CD14-positive monocyte (primary cell): ENCODE measurements at regions not wholly inside any gene's neighbourhood (a gene's known extent, or its start where the extent isn't known, plus 50 kb on each side); places are given as distances from the start of the nearest gene placed in this dataset.

ENCODE experiments used
- DNase-seq, 3 donors: peaks; one replicate each; pipeline ENCODE4 v3.0.0-alpha.2; 2011 to 2022
- H2AFZ ChIP-seq: 2 replicates; pipeline ENCODE4 v1.6.0; 2012; ENCODE audit warnings: mild to moderate bottlenecking, low read depth, low read length, inconsistent platforms; ENCODE audit not compliant: insufficient read depth, poor library complexity, severe bottlenecking
- H3K27ac ChIP-seq, 2 donors: 1 replicate in 1 of 2; 2 replicates in 1 of 2; pipeline ENCODE4 v1.5.1; 2012 to 2013; ENCODE audit warnings: low read length in 2 of 2, control low read depth in 1 of 2, inconsistent platforms in 1 of 2, low read depth in 1 of 2, mild to moderate bottlenecking in 1 of 2
- H3K27me3 ChIP-seq, 2 donors: one replicate each; pipeline versions ENCODE4 v1.6.0 to v1.6.1; 2011 to 2013; ENCODE audit warnings: low read length in 2 of 2; ENCODE audit not compliant: control insufficient read depth in 2 of 2, insufficient read depth in 2 of 2
- H3K36me3 ChIP-seq, 2 donors: replicated peaks in 1 of 2; 1 replicate in 1 of 2; 2 replicates in 1 of 2; pipeline versions ENCODE4 v1.5.1 to v1.6.1; 2012 to 2013; ENCODE audit warnings: low read length in 2 of 2, control low read depth in 1 of 2, inconsistent platforms in 1 of 2, mild to moderate bottlenecking in 1 of 2; ENCODE audit not compliant: insufficient read depth in 2 of 2, control insufficient read depth in 1 of 2
- H3K4me1 ChIP-seq, 2 donors: 1 replicate in 1 of 2; 2 replicates in 1 of 2; pipeline versions ENCODE4 v1.5.1 to v1.6.1; 2012 to 2013; ENCODE audit warnings: low read length in 2 of 2, control low read depth in 1 of 2, inconsistent platforms in 1 of 2, mild to moderate bottlenecking in 1 of 2, moderate library complexity in 1 of 2; ENCODE audit not compliant: insufficient read depth in 2 of 2, control insufficient read depth in 1 of 2
- H3K4me2 ChIP-seq: replicated peaks from 2 replicates; pipeline ENCODE3; 2012; ENCODE audit warnings: low read length, moderate library complexity, mild to moderate bottlenecking; ENCODE audit not compliant: poor library complexity, severe bottlenecking; ENCODE audit errors: extremely low read depth
- H3K4me3 ChIP-seq, 3 experiments: fragments of 200-600 bp in 1 of 3; sonication (generic) in 1 of 3; replicated peaks in 1 of 3; 1 replicate in 2 of 3; 2 replicates in 1 of 3; pipeline ENCODE4 v1.5.1; 2011 to 2013; ENCODE audit warnings: low read length in 3 of 3, mild to moderate bottlenecking in 3 of 3, control low read depth in 2 of 3, low read depth in 2 of 3, inconsistent platforms in 1 of 3, moderate library complexity in 1 of 3
- H3K79me2 ChIP-seq: 2 replicates; pipeline ENCODE4 v1.6.0; 2012; ENCODE audit warnings: mild to moderate bottlenecking, control low read depth, inconsistent platforms, low read length, moderate library complexity; ENCODE audit not compliant: insufficient read depth
- H3K9ac ChIP-seq: 2 replicates; pipeline ENCODE4 v1.6.0; 2017; ENCODE audit warnings: low read length, mild to moderate bottlenecking; ENCODE audit not compliant: insufficient read depth, poor library complexity, severe bottlenecking
- H3K9me3 ChIP-seq, 2 donors: replicated peaks in 1 of 2; 1 replicate in 1 of 2; 2 replicates in 1 of 2; pipeline versions ENCODE4 v1.5.1 to v1.6.1; 2012 to 2013; ENCODE audit warnings: low read length in 2 of 2, control low read depth in 1 of 2; ENCODE audit not compliant: control insufficient read depth in 1 of 2, insufficient read depth in 1 of 2
- H4K20me1 ChIP-seq: 2 replicates; pipeline ENCODE4 v1.6.0; 2012; ENCODE audit warnings: mild to moderate bottlenecking, low read length, control low read depth, moderate library complexity; ENCODE audit not compliant: insufficient read depth
- H3K27ac Mint-ChIP-seq, 7 donors: one replicate each; pipeline ENCODE4 v1.8.0; 2020; ENCODE audit warnings: mild to moderate bottlenecking in 7 of 7, mixed read lengths in 7 of 7, moderate library complexity in 6 of 7, inconsistent platforms in 2 of 7
- H3K27me3 Mint-ChIP-seq, 3 donors: one replicate each; pipeline ENCODE4 v1.8.0; 2021 to 2022; ENCODE audit warnings: low read depth in 3 of 3, mild to moderate bottlenecking in 3 of 3, mixed read lengths in 3 of 3, moderate library complexity in 3 of 3, inconsistent platforms in 1 of 3
- H3K36me3 Mint-ChIP-seq, 2 donors: one replicate each; pipeline ENCODE4 v1.8.0; 2020; ENCODE audit warnings: mixed read lengths in 2 of 2, inconsistent platforms in 1 of 2, mild to moderate bottlenecking in 1 of 2
- H3K4me1 Mint-ChIP-seq: one replicate; pipeline ENCODE4 v1.8.0; 2020; ENCODE audit warnings: mild to moderate bottlenecking, mixed read lengths
- H3K4me3 Mint-ChIP-seq, 2 donors: one replicate each; pipeline ENCODE4 v1.8.0; 2020; ENCODE audit warnings: mild to moderate bottlenecking in 2 of 2, mixed read lengths in 2 of 2, moderate library complexity in 1 of 2
- H3K9me3 Mint-ChIP-seq, 7 donors: one replicate each; pipeline ENCODE4 v1.8.0; 2020 to 2022; ENCODE audit warnings: mixed read lengths in 7 of 7, mild to moderate bottlenecking in 6 of 7, moderate library complexity in 6 of 7, inconsistent platforms in 2 of 7
- WGBS: methylation state at CpG from one replicate; pipeline ENCODE4 v1.1.5; 2013; ENCODE audit warnings: missing lambda C conversion rate; ENCODE audit not compliant: insufficient coverage; 5-methylcytosine and 5-hydroxymethylcytosine counted together
- intact Hi-C, 2 donors: fragments of 100-400 bp; cut with micrococcal nuclease; formaldehyde crosslinking; loops; one replicate each; pipeline versions ENCODE4 v1.15.0 to v1.15.1; 2023
- TF ChIP-seq, protein P1 (sequence below): fragments of 200-600 bp; IDR thresholded peaks from one replicate; pipeline ENCODE4 v1.8.0; 2022; ENCODE audit warnings: antibody characterized with exemption, mild to moderate bottlenecking

DNA sequence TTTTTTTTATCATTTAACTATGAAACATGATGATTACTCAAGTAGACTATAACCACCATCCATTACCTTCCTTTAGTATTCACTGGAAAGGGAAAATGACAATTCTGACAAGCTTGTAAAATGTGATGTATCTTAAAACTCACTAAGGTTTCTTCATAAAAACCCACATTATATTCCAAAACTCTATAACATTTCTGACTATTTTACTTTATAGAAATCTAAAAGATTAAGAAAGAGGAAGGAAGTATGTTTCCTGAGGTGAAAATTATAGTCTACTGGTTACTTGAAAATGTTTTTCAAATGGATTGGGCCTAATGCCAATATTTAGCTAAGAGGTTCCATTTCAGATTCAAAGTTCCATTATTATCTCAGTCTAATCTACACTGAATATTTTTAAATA lies 1982.2 kb upstream of the C9orf72 start:
- intact Hi-C loops: no loop called here
- Histone ChIP-seq H3K27me3 (no peaks in the 10 kb centered on the region), H3K27ac (no peak overlapping the region), H3K36me3 (no peaks in the 10 kb centered on the region), H4K20me1 (no peaks in the 10 kb centered on the region), H3K9me3 (no peaks in the 10 kb centered on the region), H3K4me2 (no peak overlapping the region), H3K4me1 (no peaks in the 10 kb centered on the region), H2AFZ (no peak overlapping the region), H3K79me2 (no peaks in the 10 kb centered on the region), H3K4me3 (no peak overlapping the region), H3K9ac (no peak overlapping the region)
- Mint-ChIP-seq H3K4me3 (no peak overlapping the region), H3K4me1 (no peaks in the 10 kb centered on the region), H3K9me3 (peaks cover 0 to 7% (median 3%) of the 10 kb centered on the region in 7 donors), H3K27ac (no peak overlapping the region), H3K27me3 (no peaks in the 10 kb centered on the region), H3K36me3 (no peaks in the 10 kb centered on the region)
- DNase-seq: no peak
- TF ChIP-seq, protein P1, sequence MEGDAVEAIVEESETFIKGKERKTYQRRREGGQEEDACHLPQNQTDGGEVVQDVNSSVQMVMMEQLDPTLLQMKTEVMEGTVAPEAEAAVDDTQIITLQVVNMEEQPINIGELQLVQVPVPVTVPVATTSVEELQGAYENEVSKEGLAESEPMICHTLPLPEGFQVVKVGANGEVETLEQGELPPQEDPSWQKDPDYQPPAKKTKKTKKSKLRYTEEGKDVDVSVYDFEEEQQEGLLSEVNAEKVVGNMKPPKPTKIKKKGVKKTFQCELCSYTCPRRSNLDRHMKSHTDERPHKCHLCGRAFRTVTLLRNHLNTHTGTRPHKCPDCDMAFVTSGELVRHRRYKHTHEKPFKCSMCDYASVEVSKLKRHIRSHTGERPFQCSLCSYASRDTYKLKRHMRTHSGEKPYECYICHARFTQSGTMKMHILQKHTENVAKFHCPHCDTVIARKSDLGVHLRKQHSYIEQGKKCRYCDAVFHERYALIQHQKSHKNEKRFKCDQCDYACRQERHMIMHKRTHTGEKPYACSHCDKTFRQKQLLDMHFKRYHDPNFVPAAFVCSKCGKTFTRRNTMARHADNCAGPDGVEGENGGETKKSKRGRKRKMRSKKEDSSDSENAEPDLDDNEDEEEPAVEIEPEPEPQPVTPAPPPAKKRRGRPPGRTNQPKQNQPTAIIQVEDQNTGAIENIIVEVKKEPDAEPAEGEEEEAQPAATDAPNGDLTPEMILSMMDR: no peak

DNA sequence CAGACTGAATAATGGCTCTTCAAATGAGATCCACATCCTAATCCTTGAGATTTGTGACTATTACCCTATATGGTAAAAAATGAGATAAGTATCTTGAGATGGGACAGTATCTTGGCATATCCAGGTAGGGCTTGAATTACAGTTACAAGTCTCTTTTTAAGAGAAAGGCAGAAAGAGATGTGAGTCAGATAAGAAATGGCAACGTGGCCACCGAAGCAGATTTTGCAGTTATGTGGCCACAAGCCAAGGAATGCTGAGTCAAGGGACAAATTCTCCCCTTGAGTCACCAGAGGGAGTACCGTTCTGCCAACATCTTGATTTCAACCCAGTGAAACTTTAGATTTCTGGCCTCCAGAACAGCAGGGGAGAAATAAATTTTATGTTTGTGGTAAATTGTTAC lies 1983.0 kb upstream of the C9orf72 start:
- WGBS: 63% methylated on average over 2 of the region's 3 CpGs
- no peak overlapping the region for H3K4me2 ChIP-seq
- no peak overlapping the region for H3K4me3 Mint-ChIP-seq
- no peak for DNase-seq
- H3K27ac Mint-ChIP-seq: no peak overlapping the region
- no peaks in the 10 kb centered on the region for H3K36me3 Mint-ChIP-seq
- no peaks in the 10 kb centered on the region for H4K20me1 ChIP-seq
- H3K36me3 ChIP-seq: no peaks in the 10 kb centered on the region
- no peak overlapping the region for H3K27ac ChIP-seq
- H2AFZ ChIP-seq: no peak overlapping the region
- no peak overlapping the region for H3K9ac ChIP-seq
- no peaks in the 10 kb centered on the region for H3K4me1 ChIP-seq
- no peaks in the 10 kb centered on the region for H3K79me2 ChIP-seq
- H3K9me3 ChIP-seq: no peaks in the 10 kb centered on the region
- no peaks in the 10 kb centered on the region for H3K27me3 ChIP-seq
- no peaks in the 10 kb centered on the region for H3K27me3 Mint-ChIP-seq
- H3K4me3 ChIP-seq: no peak overlapping the region
- no peaks in the 10 kb centered on the region for H3K4me1 Mint-ChIP-seq
- peaks cover 0 to 8% (median 4%) of the 10 kb centered on the region in 7 donors for H3K9me3 Mint-ChIP-seq
- intact Hi-C loops: no loop called here
- TF ChIP-seq, protein P1: no peak
